ENCODE measurements at regions not wholly inside any gene's neighbourhood (a gene's known extent, or its start where the extent isn't known, plus 50 kb on each side); places are given as distances from the start of the nearest gene placed in this dataset.

DNA sequence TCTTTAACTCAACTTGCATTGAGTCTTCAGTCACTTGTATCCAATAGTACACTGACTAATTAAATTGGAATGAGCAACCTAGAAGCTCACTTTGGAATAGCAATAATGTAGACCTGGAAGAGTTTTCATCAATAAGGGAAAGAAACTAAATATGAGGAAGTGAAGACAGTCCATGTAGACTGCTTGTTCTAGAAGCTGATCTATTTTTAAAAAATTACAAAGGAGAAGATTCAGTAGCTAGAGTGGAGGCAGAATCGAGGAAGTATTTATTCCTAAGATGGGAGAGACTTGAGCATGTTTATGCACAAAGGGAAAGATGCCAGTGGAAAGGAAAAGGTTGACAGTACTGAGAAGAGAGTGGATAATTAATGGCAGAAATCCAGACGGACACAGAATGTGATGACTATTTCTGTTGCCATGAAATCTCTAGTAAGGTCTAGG is 156.3 kb upstream of the PDE3A start:
- TF ChIP-seq EZH2 (IDR thresholded peaks at IDR 0.05) (no peak), POLR2AphosphoS5 (IDR thresholded peaks at IDR 0.05; ENCODE audit: borderline replicate concordance, low read depth, low read length) (no peak)
